Astrocyte (in vitro differentiated cells and primary cell): ENCODE measurements at regions not wholly inside any gene's neighbourhood (a gene's known extent, or its start where the extent isn't known, plus 50 kb on each side); places are given as distances from the start of the nearest gene placed in this dataset.

ENCODE experiments used
- DNase-seq: peaks from one replicate; pipeline ENCODE4 v3.0.0-alpha.2; 2010; ENCODE audit warnings: low read depth
- FAIRE-seq: peaks from 2 replicates; lab custom pipeline; 2011; peaks lifted over from hg19 to GRCh38; lab: Jason Lieb, UNC
- H2AFZ ChIP-seq: 2 replicates; pipeline ENCODE4 v1.6.0; 2012; ENCODE audit warnings: low read depth, low read length, inconsistent platforms
- H3K27ac ChIP-seq: 2 replicates; pipeline ENCODE4 v1.5.1; 2011; ENCODE audit warnings: low read depth, low read length, inconsistent platforms
- H3K27me3 ChIP-seq: 2 replicates; pipeline ENCODE4 v1.6.0; 2011; ENCODE audit warnings: low read length, inconsistent platforms; ENCODE audit not compliant: insufficient read depth
- H3K36me3 ChIP-seq: 2 replicates; pipeline ENCODE4 v1.5.1; 2011; ENCODE audit warnings: low read length, inconsistent platforms; ENCODE audit not compliant: insufficient read depth
- H3K4me1 ChIP-seq: 2 replicates; pipeline ENCODE4 v1.5.1; 2011; ENCODE audit warnings: low read length, inconsistent platforms; ENCODE audit not compliant: insufficient read depth
- H3K4me2 ChIP-seq: 2 replicates; pipeline ENCODE4 v1.6.0; 2012; ENCODE audit warnings: low read length, inconsistent platforms
- H3K4me3 ChIP-seq: 2 replicates; pipeline ENCODE4 v1.5.1; 2011; ENCODE audit warnings: low read depth, mild to moderate bottlenecking, low read length, inconsistent platforms; ENCODE audit not compliant: insufficient read depth
- H3K79me2 ChIP-seq: 2 replicates; pipeline ENCODE4 v1.6.0; 2012; ENCODE audit warnings: mild to moderate bottlenecking, low read length, inconsistent platforms; ENCODE audit not compliant: insufficient read depth
- H3K9ac ChIP-seq: 2 replicates; pipeline ENCODE4 v1.6.0; 2012; ENCODE audit warnings: mild to moderate bottlenecking, low read length, inconsistent platforms
- H3K9me3 ChIP-seq: 2 replicates; pipeline ENCODE4 v1.5.1; 2012; ENCODE audit warnings: low read depth, mild to moderate bottlenecking, low read length, inconsistent platforms; ENCODE audit not compliant: insufficient read depth
- H4K20me1 ChIP-seq: 2 replicates; pipeline ENCODE4 v1.6.0; 2012; ENCODE audit warnings: low read length, inconsistent platforms; ENCODE audit not compliant: insufficient read depth
- H3K27ac Mint-ChIP-seq: one replicate; pipeline ENCODE4 v1.8.0; 2021; ENCODE audit warnings: mild to moderate bottlenecking, mixed read lengths; ENCODE audit not compliant: unreplicated experiment
- H3K27me3 Mint-ChIP-seq: one replicate; pipeline ENCODE4 v1.8.0; 2021; ENCODE audit warnings: low read depth, mixed read lengths; ENCODE audit not compliant: unreplicated experiment
- H3K36me3 Mint-ChIP-seq: one replicate; pipeline ENCODE4 v1.8.0; 2021; ENCODE audit warnings: low read depth, mixed read lengths; ENCODE audit not compliant: unreplicated experiment
- H3K4me1 Mint-ChIP-seq: one replicate; pipeline ENCODE4 v1.8.0; 2021; ENCODE audit warnings: low read depth, mixed read lengths; ENCODE audit not compliant: unreplicated experiment
- H3K4me3 Mint-ChIP-seq: one replicate; pipeline ENCODE4 v1.8.0; 2021; ENCODE audit warnings: mild to moderate bottlenecking, moderate library complexity, mixed read lengths; ENCODE audit not compliant: unreplicated experiment
- H3K9me3 Mint-ChIP-seq: one replicate; pipeline ENCODE4 v1.8.0; 2021; ENCODE audit warnings: mild to moderate bottlenecking, mixed read lengths; ENCODE audit not compliant: unreplicated experiment
- CTCF ChIP-seq: IDR thresholded peaks from 2 replicates; pipeline ENCODE4 v1.5.1; 2011; ENCODE audit warnings: low read depth, mild to moderate bottlenecking, inconsistent platforms, low read length, moderate library complexity; ENCODE audit not compliant: insufficient read depth
- EZH2 ChIP-seq: IDR thresholded peaks from 2 replicates; pipeline ENCODE4 v1.6.1; 2012; ENCODE audit warnings: mild to moderate bottlenecking, low read length, inconsistent platforms; ENCODE audit not compliant: insufficient read depth

GRCh38 chr18:24582771-24583170 is 122.3 kb downstream of the HRH4 start:
- Mint-ChIP-seq H3K4me1 (peaks cover 8% of the 10 kb centered on the region), H3K27me3 (no peaks in the 10 kb centered on the region), H3K4me3 (no peak overlapping the region), H3K9me3 (peaks cover 2% of the 10 kb centered on the region), H3K27ac (no peak overlapping the region), H3K36me3 (no peaks in the 10 kb centered on the region)
- Histone ChIP-seq H3K27ac (no peak overlapping the region), H3K79me2 (no peaks in the 10 kb centered on the region), H3K4me3 (no peak overlapping the region), H3K9ac (no peak overlapping the region), H3K4me2 (no peak overlapping the region), H4K20me1 (no peaks in the 10 kb centered on the region), H3K27me3 (no peaks in the 10 kb centered on the region), H3K4me1 (no peaks in the 10 kb centered on the region), H3K36me3 (no peaks in the 10 kb centered on the region), H2AFZ (no peak overlapping the region), H3K9me3 (no peaks in the 10 kb centered on the region)
- FAIRE-seq (no peak), DNase-seq (no peak)
- no peak for TF ChIP-seq EZH2
- TF ChIP-seq CTCF: no peak

GRCh38 chr18:24584205-24584604 is 123.8 kb downstream of the HRH4 start:
- H3K27ac Mint-ChIP-seq: no peak overlapping the region
- Histone ChIP-seq H4K20me1 (no peaks in the 10 kb centered on the region), H3K4me1 (no peaks in the 10 kb centered on the region), H3K27me3 (no peaks in the 10 kb centered on the region), H3K27ac (no peak overlapping the region), H2AFZ (no peak overlapping the region), H3K79me2 (no peaks in the 10 kb centered on the region), H3K9ac (no peak overlapping the region), H3K36me3 (no peaks in the 10 kb centered on the region), H3K4me2 (no peak overlapping the region), H3K4me3 (no peak overlapping the region), H3K9me3 (no peaks in the 10 kb centered on the region)
- DNase-seq (no peak), FAIRE-seq (no peak)
- no peaks in the 10 kb centered on the region for H3K9me3 Mint-ChIP-seq
- no peaks in the 10 kb centered on the region for H3K36me3 Mint-ChIP-seq
- no peak for TF ChIP-seq CTCF
- TF ChIP-seq EZH2: no peak
- peaks cover 8% of the 10 kb centered on the region for H3K4me1 Mint-ChIP-seq
- no peaks in the 10 kb centered on the region for H3K27me3 Mint-ChIP-seq
- no peak overlapping the region for H3K4me3 Mint-ChIP-seq

GRCh38 chr18:24584813-24585212 is 124.4 kb downstream of the HRH4 start:
- Histone ChIP-seq H3K27ac (no peak overlapping the region), H3K9me3 (no peaks in the 10 kb centered on the region), H3K4me3 (no peak overlapping the region), H3K36me3 (no peaks in the 10 kb centered on the region), H3K4me1 (no peaks in the 10 kb centered on the region), H4K20me1 (no peaks in the 10 kb centered on the region), H3K79me2 (no peaks in the 10 kb centered on the region), H3K9ac (no peak overlapping the region), H3K27me3 (no peaks in the 10 kb centered on the region), H2AFZ (no peak overlapping the region), H3K4me2 (no peak overlapping the region)
- H3K36me3 Mint-ChIP-seq: no peaks in the 10 kb centered on the region
- FAIRE-seq: no peak
- TF ChIP-seq CTCF (no peak), EZH2 (no peak)
- H3K4me1 Mint-ChIP-seq: peaks cover 8% of the 10 kb centered on the region
- no peak for DNase-seq
- peaks cover 2% of the 10 kb centered on the region for H3K9me3 Mint-ChIP-seq
- no peak overlapping the region for H3K27ac Mint-ChIP-seq
- H3K4me3 Mint-ChIP-seq: no peak overlapping the region
- no peaks in the 10 kb centered on the region for H3K27me3 Mint-ChIP-seq
